ENCODE measurements at regions not wholly inside any gene's neighbourhood (a gene's known extent, or its start where the extent isn't known, plus 50 kb on each side); places are given as distances from the start of the nearest gene placed in this dataset.

DNA sequence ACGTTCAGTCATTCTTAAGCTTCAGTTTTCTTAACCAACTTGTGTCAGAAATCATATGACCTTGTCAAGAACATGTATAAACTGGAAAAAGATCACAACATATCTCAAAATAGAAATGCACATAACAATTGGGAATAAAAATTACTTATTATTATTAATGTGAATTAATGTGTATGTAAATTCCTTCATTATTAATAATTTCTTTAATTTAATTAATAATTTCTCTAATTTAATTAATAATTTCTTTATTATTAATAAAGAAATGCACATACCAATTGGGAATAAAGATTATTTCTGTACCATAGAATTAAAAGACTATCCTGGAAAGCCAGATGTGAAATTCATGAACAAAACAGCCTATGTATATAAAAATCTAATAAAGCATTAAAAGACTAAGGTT is 718.5 kb upstream of the PCDH7 start:
- TF ChIP-seq, protein P1, sequence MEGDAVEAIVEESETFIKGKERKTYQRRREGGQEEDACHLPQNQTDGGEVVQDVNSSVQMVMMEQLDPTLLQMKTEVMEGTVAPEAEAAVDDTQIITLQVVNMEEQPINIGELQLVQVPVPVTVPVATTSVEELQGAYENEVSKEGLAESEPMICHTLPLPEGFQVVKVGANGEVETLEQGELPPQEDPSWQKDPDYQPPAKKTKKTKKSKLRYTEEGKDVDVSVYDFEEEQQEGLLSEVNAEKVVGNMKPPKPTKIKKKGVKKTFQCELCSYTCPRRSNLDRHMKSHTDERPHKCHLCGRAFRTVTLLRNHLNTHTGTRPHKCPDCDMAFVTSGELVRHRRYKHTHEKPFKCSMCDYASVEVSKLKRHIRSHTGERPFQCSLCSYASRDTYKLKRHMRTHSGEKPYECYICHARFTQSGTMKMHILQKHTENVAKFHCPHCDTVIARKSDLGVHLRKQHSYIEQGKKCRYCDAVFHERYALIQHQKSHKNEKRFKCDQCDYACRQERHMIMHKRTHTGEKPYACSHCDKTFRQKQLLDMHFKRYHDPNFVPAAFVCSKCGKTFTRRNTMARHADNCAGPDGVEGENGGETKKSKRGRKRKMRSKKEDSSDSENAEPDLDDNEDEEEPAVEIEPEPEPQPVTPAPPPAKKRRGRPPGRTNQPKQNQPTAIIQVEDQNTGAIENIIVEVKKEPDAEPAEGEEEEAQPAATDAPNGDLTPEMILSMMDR (conservative IDR thresholded peaks at IDR 0.05): no peak
- TF ChIP-seq ZFX (IDR thresholded peaks at IDR 0.05): no peak

Data from C4-2B (cell line).